SK-N-MC (cell line): ENCODE measurements at regions not wholly inside any gene's neighbourhood (a gene's known extent, or its start where the extent isn't known, plus 50 kb on each side); places are given as distances from the start of the nearest gene placed in this dataset.

Experiments used
- EZH2 ChIP-seq: fragments of 200-600 bp; sonication (generic); IDR thresholded peaks from one replicate; pipeline ENCODE4 v1.6.1; 2017; ENCODE audit warnings: antibody characterized with exemption
- POLR2AphosphoS5 ChIP-seq: IDR thresholded peaks from 2 replicates; pipeline ENCODE4 v1.6.1; 2012; ENCODE audit warnings: mild to moderate bottlenecking, low read depth, low read length, borderline replicate concordance

GRCh38 chr14:87388946-87389345, 604.0 kb downstream of the GALC start:
- TF ChIP-seq EZH2 (no peak), POLR2AphosphoS5 (no peak)
